Right forelimb (tissue), 1 donor: ENCODE measurements at regions not wholly inside any gene's neighbourhood (a gene's known extent, or its start where the extent isn't known, plus 50 kb on each side); places are given as distances from the start of the nearest gene placed in this dataset.
"Not testable (repeated sequence)": the region's sequence is repeated elsewhere in the genome, so short reads cannot be mapped to it uniquely, and the experiment has no call there.

Experiments
- DNase-seq: peaks from one replicate; pipeline ENCODE4 v3.0.0-alpha.2; 2018

DNA sequence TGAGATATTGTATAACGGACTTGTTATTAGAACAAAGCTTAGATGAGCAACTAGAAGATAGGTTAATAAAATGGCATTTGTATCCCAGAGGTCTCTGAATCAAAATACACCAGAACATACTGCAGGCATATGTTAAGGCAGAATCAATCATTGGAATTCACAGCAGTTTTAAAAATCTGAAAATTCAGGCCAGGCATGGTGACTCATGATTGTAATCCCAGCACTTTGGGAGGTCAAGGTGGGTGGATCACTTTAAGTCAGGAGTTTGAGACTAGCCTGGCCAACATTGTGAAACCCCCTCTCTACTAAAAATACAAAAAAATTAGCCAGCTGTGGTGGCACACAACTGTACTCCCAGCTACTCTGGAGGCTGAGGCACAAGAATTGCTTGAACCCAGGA, 405.2 kb downstream of the ZEB2 start:
- no peak for DNase-seq

DNA sequence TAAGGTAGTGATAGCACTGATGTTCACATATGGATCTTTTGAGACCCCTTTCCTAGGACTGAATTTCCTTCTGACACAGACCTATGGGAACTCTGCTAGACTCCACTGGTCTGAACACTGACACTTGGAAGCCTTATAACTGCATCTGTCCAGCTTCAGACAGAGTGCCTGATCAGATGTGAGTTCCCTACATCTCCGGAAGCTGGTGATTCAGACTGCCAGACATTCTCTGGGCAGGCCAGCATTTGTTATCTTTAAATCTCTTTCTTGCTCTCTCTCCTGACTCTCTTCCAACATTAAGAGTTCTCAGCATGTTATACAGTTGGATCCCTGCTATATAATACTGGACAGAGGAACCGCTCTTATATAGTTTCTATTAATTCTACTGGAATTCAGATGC, 408.5 kb downstream of the ZEB2 start:
- no peak for DNase-seq

DNA sequence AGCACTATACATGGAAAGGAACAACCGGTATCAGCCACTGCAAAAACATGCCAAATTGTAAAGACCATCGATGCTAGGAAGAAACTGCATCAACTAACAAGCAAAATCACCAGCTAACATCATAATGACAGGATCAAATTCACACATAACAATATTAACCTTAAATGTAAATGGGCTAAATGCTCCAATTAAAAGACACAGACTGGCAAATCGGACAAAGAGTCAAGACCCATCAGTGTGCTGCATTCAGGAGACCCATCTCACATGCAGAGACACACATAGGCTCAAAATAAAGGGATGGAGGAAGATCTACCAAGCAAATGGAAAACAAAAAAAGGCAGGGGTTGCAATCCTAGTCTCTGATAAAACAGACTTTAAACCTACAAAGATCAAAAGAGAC, 413.8 kb downstream of the ZEB2 start:
- DNase-seq, result not testable (repeated sequence)

DNA sequence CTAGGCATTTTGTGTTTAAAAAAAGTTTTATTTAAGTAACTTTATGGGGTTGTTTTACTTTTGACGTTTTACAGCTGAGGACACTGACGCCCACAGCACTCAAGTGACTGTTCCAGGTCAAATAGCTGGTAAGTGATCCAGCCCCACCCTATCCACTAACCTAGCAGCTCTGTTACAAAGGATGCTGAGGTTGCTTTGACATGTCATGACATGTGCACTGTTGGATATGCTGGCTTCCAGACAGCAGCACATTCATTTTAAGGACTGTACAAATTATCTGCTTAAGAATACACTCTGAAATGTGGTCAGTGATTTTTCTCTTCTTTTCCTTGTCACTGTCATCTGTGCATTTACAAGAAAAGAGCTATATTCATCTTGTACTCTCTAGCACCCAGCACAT, 417.5 kb downstream of the ZEB2 start:
- DNase-seq, result no peak

DNA sequence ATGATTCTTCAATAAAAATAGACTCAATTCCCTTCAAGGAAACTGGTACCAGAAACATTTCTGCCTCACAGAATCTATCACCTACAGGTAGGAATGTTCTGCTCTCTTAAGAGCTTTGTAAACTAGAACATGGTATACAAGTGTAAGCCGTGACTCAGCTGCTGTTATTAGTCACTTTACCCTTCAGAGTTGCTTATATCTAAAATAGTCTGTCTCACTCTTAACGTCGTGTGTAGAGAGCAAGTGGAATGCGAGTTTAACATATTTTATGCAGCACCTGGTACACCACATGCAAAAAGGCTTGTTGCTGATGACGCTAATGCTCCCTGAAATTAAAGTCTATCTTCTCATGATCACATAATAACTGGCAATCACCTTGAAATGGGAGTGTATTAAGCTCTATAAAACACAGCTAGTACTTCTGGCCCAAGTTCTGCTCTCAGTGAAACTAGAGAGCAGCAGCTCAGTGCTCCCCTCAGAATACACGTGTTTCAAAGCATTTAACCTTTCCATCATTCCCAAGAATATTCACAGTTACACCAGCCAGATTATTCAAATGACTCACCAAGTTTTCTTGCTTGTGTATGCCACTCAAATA, 420.0 kb downstream of the ZEB2 start:
- no peak for DNase-seq

DNA sequence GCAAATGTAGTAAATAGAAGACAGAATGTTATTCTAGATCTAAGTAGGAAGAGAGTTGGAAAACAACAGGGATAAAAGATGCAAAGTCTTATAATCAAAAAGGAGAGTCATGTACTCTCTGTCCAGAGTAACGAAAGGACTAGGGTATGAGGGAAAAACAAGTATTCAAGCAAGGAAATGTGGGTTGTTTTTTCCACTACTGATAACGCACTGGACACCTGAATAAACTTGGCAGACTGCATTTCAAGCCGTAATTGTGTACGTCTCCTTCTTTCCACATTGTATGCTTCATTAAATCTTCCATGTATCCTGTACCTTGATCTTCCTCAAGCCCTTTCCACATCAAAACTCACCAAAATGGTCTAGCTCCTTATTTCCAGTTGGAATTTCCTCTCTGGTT, 420.6 kb downstream of the ZEB2 start:
- DNase-seq, result no peak

DNA sequence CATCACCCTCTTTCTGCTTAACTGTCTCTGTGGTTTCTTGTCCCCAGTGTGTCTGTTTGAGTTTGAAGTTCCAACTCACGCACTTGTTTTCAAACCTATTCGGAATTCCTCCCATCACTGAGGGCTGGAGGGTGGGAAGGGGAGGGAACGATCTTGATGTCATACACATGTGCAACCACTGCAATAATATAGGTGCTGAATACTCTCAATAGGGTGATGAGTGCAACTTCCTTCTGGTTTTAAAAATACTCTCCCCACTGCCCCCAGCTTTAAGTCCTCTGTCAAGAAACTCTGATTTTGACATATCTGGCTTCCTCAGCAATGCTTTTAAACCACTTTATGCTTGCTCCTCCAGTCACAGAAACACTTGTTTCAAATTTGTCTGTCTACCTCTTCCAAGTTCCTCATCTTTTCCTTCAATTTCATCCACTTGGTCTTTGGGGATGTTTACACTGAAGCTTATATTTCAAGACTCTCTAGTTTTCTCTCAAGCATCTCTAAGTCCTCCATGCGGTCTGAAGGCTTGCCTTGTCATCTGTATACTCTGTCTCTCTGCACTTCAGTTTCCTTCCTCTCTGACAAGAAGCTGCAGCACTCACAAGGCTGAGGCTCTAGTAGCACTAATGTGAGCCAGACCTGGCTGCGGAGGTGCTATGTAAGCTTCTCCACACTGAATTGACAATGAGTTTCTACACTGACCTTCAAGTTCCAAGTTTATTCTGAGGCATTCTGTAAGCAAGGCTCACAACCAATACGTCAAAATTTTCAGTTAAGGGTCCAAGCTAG, 422.3 kb downstream of the ZEB2 start:
- DNase-seq, result no peak

DNA sequence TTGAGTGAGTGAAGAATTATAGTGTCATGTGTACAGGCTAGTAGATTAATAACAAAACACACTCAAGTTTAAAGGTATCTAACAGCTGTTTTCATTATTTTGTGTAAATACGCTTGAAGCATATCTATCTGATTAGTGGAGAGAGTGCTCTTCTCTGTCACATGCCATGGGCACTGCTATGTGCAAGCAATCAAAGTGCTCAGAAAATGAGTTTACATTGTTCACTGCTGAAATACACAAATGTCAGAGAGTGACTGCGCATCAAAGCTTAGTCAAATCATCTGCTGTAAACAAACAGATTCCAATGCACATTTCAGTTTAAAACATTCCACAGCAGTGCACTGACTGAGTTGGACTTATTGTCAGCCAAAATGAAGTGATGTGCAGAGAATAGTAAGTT, 423.4 kb downstream of the ZEB2 start:
- DNase-seq, result no peak

DNA sequence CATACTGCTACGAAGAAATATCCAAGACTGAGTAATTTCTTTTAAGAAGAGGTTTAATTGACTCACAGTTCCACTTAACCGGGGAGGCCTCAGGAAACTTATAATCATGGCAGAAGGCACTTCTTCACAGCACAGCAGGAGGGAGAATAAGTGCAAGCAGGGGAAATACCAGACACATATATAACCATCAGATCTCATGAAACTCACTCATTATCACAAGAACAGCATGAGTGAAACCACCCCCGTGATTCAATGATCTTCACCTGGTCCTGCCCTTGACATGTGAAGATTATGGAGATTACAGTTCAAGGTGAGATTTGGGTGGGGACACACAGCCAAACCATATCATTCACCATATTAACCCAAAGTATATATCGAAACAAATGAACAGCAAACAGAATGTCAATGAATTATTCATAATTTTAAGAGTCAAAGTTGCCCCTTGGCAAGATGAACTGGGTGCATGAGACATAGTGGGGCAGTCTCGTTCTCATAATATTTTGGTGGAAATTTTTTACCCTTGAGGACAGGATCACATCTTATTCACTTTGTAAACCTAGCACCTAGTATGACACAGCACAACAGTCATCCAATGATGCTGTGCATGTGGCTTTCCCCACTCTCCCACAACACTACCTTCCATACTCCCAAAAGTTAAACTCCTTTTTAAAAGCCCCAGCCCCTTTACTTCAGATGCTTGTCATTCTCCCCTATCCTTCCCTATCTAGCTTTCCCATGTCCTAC, 425.3 kb downstream of the ZEB2 start:
- no peak for DNase-seq

DNA sequence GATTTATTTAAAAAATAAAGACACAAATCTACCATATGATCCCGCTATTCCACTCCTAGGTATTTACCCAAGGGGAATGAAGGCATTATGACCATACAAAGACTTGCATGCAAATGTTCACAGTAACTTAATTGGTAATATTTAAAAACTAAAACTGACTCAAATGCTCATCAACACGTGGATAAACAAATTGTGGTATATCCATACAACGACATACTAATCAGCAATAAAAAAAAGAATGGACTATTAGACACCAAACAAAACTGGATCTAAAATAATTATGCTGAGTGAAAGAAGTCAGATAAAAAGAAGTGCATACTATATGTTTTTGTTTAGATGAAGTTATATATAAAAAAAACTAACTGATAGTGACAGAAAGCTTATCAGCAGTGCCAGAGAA, 428.3 kb downstream of the ZEB2 start:
- no peak for DNase-seq

DNA sequence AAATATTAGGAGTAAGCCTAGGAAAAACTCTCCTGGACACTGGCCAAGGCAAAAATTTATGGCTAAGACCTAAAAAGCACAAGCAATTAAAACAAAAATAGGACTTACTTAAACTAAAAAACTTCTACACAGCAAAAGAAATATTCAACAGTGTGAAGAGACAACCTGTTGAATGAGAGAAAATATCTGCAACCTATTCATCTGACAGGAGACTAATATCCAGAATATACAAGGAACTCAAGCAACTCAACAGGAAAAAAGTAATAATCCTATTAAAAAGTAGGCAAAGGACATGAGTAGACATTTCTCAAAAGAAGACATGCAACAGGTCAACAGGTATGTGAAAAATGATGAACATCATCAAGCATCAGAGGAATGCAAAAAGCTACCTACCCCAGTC, 431.1 kb downstream of the ZEB2 start:
- DNase-seq, result no peak

DNA sequence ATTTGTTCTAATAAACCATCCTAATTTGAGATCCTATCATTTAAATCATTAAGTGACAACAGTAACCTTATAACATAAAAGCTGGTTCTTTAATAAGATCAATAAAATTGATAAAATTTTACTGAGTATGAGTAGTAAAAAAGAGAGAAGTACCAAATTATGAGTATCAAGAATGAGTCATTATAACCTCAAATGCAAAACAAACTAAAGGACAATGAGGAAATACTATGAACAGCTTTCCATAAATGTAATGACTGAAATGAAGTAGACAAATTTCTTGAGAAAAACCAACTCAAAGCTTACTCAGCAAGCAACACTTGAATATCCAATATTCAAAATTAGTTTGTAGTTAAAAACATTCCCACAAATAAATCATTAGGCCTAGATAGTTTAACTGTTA, 433.0 kb downstream of the ZEB2 start:
- no peak for DNase-seq

DNA sequence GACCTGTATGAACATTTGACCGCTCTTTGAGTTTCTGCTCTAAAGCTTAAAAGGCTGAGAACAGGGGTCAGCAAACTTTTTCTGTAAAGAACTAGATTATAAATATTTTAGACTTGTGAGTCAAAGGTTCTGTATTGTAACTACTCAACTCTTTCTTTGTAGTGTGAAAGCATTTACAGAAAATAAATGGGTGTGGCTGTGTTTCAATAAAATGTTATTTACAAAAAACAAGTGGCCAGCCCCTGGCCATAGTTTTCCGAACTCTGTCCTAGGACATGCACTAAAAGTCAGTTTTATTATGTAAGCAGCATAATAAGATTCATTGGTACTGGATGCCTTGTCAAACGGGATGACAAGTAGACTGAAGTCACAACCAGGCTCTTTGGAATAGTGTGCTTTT, 434.9 kb downstream of the ZEB2 start:
- no peak for DNase-seq

DNA sequence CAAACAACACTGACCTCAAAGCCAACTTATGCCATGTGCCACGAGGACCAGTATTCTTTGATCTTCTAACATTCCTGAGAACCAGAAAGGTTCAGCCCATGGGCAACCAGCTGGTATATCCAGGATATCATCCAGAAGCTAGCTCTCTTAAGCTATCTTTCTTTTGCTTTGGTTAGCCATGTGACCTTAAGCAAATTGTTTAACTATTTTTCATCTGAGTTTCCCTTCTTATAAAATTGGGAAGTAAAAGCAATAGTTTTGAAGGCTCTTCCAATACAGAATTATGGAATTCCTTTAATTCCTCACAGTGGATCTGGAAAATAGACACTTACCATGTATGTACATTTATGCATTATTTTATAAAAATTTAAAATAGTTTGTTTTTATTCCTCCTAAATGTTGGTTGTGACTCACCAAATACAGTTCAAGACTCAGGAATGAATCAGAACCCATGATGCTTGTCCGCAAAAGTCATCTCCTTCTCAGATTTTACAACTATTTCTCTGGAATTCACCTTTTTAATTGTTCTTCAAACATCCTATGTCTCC, 435.7 kb downstream of the ZEB2 start:
- no peak for DNase-seq

DNA sequence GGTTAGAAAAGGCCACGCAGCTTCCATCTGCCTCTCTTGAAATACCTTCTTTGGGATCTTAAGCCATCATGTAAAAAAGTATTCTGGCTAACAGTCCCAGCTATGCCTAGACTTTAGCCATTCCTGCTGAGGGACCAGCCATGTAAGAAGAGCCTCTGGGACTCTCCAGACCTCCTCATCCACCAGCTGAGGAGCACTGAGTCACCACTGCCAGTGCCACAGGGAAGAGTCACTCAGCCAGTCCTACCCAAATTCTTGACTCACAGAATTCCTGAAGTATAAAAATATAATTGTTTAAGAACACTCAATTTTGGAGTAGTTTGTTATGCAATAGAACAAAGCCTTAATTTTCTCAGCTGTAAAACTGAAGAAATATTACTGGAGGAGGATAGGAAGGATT, 436.7 kb downstream of the ZEB2 start:
- no peak for DNase-seq

DNA sequence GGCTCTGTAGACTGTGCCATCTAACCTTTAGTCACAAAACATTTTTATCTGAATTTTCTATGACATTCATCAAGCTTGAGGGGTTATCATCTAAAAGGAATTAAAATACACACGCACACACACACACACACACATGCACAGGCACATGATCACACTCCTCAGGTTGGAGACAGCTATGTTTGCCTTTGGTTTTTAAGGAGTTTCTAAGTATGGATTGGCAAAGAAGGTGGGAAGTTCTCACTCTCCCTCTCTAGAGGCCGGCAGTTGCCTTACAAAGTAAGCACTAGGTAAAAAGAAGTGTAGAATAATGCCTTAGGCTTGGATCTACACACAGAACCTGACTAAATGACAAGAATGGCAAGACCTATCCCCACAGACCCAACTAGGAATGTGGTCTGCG, 437.1 kb downstream of the ZEB2 start:
- no peak for DNase-seq

DNA sequence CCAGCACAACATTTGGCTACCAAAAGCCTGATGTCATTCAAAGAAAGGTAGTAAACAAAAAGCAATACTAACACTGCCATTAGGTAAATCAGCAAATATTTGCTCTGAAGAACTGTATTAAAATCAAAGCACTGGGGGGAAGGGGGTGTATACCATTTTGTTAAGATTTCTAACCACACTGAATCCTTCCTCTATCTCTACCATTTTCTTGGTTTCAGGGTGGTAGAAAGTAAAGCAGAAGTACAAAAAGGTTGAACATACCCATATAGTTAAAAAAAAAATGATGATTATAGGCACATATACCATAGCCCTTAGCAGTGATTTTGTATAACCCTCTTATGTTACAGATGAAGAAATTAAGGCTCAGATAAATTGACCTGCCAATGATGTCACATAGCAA, 437.6 kb downstream of the ZEB2 start:
- DNase-seq, result no peak

DNA sequence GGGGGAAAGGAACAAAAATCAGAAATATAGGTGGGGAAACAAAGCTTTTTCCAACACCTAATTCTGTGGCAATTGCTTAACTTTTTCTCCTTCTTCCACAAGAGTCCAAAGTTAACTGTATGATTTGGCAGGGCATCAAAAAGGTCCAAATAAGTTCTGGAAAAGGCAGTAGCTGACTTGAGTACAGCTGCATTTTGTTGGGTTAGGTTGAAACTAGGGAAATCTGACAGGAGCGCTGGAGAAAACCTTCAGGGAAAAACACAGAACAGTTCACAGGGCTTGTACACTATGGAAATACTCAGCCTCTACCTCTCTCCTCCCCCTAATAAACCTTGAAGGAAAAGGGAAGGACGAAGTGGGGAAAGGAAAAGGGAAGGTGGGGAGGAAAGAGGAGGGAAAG, 438.6 kb downstream of the ZEB2 start:
- no peak for DNase-seq

DNA sequence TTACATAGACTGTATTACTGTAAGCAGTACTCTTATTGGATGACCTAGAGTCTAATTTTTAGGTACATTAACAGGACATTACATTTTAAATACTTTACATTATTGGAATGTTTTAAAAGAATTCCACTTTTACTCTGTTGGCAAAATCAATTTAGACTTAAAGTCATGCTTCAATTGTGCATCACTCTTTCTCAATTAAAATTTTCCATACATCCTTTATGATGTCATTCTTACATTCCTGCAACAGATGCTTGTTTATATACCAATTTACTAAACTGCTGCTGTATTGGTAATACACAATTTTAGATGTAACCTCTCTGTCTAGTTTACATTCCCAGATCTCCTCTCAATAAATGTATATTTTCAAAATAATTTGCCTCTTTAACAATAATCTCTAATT, 440.1 kb downstream of the ZEB2 start:
- DNase-seq, result no peak

DNA sequence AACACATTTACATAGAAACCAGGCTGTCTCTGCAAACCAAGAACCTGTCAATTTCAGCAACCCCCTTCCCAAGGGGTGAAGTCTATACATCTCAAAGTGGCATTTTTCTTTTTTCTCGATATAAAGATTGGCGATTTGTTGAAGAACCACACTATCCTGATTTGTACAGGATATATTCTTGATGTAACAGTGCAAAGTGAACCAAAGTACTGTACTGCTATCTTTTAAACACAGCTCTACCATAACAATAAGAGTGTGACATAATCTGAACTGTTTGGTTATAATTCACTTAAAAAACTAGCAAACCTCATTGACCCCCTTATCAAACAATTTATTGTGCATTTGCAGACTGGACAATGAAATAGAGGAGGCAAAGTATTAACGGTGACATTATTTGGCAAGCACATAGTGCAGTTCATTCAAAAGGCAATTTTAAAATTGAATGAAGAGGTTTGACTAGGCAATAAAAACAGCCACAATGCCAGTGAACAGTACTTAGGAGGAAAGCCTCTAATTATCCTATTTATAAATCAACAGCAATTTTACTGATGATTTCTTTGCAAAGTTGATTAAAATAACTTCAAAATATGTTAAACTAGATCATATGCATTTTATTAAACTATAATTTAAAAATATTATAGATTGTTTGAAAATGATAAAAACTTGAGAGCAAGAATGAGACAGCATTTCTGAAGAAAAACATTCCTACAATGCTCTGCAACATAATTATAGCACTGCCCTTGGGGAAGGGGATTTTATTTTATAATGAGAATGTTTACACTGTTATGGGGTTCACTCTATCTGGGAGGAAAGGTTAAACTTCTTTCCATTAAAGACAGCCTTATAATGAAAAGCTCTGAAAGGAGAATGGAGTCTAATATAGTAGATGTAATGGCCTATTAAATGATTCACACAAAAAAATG, 440.9 kb downstream of the ZEB2 start:
- no peak for DNase-seq

DNA sequence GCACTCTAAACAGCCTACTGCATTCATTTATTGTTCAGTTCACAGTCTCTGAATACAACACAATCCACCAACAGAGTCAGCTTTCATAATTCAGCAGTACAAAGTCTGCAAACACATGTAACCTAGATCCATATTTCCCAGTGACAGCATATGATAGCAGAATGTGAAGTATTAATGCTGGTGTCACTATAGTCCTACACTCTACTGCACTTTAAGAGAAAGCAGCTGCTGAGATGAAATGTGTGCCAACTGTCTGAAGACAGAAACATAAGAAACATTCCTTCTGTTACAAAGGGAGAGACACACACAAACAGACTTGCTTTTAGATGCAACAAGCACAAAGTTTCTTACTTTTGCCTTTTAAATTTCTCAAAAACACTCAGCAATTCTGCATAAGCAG, 441.8 kb downstream of the ZEB2 start:
- DNase-seq, result no peak

DNA sequence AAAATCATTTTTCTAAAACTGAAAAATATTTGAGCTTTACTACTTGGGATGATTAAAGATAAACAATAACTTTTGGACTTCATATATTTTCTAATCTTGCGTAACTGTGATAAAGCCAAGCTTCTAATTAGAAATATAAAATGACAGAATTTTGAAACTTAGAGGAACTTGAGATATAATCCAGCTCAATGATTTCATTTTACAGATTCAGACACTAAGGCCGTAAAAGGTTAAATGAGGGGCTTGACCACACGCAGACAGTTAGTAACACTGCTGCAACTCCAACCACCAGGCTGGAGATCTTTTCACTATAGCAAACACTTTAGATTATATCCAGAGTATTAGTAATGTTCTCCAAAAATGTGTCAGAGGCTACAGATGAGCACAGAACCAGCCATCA, 445.5 kb downstream of the ZEB2 start:
- DNase-seq, result no peak

DNA sequence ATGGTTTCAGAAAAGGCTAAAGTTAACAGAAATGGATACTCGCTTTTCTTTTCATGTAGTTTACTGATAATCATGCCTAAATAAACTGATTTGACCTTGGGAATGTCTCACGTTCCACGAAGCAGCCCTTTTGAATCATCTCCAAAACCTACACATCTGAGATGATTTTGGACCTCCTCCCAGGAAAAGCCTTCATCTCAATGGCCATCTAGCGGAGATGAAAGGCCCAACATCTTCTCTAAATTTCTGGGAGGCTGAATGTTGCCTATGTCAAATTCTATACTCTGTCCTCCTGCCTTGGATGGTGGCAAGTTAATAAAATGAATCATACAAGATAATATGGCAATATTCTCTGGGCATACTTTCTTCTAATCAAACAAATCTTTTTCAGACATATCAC, 448.5 kb downstream of the ZEB2 start:
- DNase-seq, result no peak
